ENCODE measurements at regions not wholly inside any gene's neighbourhood (a gene's known extent, or its start where the extent isn't known, plus 50 kb on each side); places are given as distances from the start of the nearest gene placed in this dataset.

DNA sequence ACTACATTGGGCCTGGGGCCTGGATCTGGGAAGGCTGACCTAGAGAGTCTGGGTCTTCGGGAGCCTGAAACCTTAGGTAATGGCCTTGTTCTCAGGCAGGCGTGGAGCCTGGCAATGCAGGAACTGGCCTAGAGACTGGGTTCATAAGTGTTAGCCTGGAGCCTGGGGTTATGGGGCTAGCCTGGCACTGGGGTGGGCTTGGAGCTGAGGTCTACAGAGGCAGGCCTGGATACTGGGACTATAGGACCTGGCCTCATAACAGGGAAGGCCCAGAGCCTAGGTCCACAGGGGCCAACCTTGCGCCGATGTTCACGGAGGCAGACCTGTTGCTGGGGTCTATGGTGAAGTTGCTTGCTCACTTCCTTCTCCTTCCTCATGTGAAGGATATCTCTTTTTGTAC is 843.8 kb upstream of the GJE1 start:
- TF ChIP-seq, protein P1, sequence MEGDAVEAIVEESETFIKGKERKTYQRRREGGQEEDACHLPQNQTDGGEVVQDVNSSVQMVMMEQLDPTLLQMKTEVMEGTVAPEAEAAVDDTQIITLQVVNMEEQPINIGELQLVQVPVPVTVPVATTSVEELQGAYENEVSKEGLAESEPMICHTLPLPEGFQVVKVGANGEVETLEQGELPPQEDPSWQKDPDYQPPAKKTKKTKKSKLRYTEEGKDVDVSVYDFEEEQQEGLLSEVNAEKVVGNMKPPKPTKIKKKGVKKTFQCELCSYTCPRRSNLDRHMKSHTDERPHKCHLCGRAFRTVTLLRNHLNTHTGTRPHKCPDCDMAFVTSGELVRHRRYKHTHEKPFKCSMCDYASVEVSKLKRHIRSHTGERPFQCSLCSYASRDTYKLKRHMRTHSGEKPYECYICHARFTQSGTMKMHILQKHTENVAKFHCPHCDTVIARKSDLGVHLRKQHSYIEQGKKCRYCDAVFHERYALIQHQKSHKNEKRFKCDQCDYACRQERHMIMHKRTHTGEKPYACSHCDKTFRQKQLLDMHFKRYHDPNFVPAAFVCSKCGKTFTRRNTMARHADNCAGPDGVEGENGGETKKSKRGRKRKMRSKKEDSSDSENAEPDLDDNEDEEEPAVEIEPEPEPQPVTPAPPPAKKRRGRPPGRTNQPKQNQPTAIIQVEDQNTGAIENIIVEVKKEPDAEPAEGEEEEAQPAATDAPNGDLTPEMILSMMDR (IDR thresholded peaks at IDR 0.05; ENCODE audit: poor library complexity, severe bottlenecking), result no peak
- TF ChIP-seq, protein P2, sequence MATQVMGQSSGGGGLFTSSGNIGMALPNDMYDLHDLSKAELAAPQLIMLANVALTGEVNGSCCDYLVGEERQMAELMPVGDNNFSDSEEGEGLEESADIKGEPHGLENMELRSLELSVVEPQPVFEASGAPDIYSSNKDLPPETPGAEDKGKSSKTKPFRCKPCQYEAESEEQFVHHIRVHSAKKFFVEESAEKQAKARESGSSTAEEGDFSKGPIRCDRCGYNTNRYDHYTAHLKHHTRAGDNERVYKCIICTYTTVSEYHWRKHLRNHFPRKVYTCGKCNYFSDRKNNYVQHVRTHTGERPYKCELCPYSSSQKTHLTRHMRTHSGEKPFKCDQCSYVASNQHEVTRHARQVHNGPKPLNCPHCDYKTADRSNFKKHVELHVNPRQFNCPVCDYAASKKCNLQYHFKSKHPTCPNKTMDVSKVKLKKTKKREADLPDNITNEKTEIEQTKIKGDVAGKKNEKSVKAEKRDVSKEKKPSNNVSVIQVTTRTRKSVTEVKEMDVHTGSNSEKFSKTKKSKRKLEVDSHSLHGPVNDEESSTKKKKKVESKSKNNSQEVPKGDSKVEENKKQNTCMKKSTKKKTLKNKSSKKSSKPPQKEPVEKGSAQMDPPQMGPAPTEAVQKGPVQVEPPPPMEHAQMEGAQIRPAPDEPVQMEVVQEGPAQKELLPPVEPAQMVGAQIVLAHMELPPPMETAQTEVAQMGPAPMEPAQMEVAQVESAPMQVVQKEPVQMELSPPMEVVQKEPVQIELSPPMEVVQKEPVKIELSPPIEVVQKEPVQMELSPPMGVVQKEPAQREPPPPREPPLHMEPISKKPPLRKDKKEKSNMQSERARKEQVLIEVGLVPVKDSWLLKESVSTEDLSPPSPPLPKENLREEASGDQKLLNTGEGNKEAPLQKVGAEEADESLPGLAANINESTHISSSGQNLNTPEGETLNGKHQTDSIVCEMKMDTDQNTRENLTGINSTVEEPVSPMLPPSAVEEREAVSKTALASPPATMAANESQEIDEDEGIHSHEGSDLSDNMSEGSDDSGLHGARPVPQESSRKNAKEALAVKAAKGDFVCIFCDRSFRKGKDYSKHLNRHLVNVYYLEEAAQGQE (IDR thresholded peaks at IDR 0.05; ENCODE audit: borderline replicate concordance), result no peak
- no peak for TF ChIP-seq MXI1 (conservative IDR thresholded peaks at IDR 0.05; ENCODE audit: poor library complexity, severe bottlenecking)

Data from neural cell (in vitro differentiated cells).